ENCODE measurements at regions not wholly inside any gene's neighbourhood (a gene's known extent, or its start where the extent isn't known, plus 50 kb on each side); places are given as distances from the start of the nearest gene placed in this dataset.

GRCh38 chr6:903761-904160 is 210.8 kb upstream of the EXOC2 start:
- H3K27me3 Mint-ChIP-seq (ENCODE audit: unreplicated experiment): peaks cover 5% of the 10 kb centered on the region
- H3K4me3 Mint-ChIP-seq (ENCODE audit: unreplicated experiment): no peak overlapping the region
- TF ChIP-seq, protein P1, sequence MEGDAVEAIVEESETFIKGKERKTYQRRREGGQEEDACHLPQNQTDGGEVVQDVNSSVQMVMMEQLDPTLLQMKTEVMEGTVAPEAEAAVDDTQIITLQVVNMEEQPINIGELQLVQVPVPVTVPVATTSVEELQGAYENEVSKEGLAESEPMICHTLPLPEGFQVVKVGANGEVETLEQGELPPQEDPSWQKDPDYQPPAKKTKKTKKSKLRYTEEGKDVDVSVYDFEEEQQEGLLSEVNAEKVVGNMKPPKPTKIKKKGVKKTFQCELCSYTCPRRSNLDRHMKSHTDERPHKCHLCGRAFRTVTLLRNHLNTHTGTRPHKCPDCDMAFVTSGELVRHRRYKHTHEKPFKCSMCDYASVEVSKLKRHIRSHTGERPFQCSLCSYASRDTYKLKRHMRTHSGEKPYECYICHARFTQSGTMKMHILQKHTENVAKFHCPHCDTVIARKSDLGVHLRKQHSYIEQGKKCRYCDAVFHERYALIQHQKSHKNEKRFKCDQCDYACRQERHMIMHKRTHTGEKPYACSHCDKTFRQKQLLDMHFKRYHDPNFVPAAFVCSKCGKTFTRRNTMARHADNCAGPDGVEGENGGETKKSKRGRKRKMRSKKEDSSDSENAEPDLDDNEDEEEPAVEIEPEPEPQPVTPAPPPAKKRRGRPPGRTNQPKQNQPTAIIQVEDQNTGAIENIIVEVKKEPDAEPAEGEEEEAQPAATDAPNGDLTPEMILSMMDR (IDR thresholded peaks at IDR 0.05): no peak
- H3K36me3 Mint-ChIP-seq (ENCODE audit: unreplicated experiment): no peaks in the 10 kb centered on the region
- H3K27ac Mint-ChIP-seq (ENCODE audit: unreplicated experiment): no peak overlapping the region
- H3K4me1 Mint-ChIP-seq (ENCODE audit: unreplicated experiment): no peaks in the 10 kb centered on the region
- DNase-seq (ENCODE audit: extremely low spot score, unreplicated experiment): no peak
- peaks cover 4% of the 10 kb centered on the region for H3K9me3 Mint-ChIP-seq (ENCODE audit: unreplicated experiment)

GRCh38 chr6:901696-902460 is 208.9 kb upstream of the EXOC2 start:
- Mint-ChIP-seq H3K9me3 (ENCODE audit: unreplicated experiment) (peaks cover 4% of the 10 kb centered on the region), H3K36me3 (ENCODE audit: unreplicated experiment) (no peaks in the 10 kb centered on the region), H3K4me3 (ENCODE audit: unreplicated experiment) (no peak overlapping the region), H3K4me1 (ENCODE audit: unreplicated experiment) (no peaks in the 10 kb centered on the region), H3K27ac (ENCODE audit: unreplicated experiment) (no peak overlapping the region), H3K27me3 (ENCODE audit: unreplicated experiment) (no peaks in the 10 kb centered on the region)
- TF ChIP-seq, protein P1 (IDR thresholded peaks at IDR 0.05): no peak
- DNase-seq (ENCODE audit: extremely low spot score, unreplicated experiment): no peak

- DNase-seq (ENCODE audit: extremely low spot score, unreplicated experiment): no peak
- Mint-ChIP-seq H3K4me1 (ENCODE audit: unreplicated experiment) (no peaks in the 10 kb centered on the region), H3K27ac (ENCODE audit: unreplicated experiment) (no peak overlapping the region), H3K4me3 (ENCODE audit: unreplicated experiment) (no peak overlapping the region), H3K27me3 (ENCODE audit: unreplicated experiment) (no peaks in the 10 kb centered on the region), H3K9me3 (ENCODE audit: unreplicated experiment) (peaks cover 4% of the 10 kb centered on the region), H3K36me3 (ENCODE audit: unreplicated experiment) (no peaks in the 10 kb centered on the region)
- TF ChIP-seq, protein P1 (IDR thresholded peaks at IDR 0.05): no peak
Observed at GRCh38 chr6:900716-901605, 208.0 kb upstream of the EXOC2 start.

GRCh38 chr6:897528-898207 is 204.7 kb upstream of the EXOC2 start:
- Mint-ChIP-seq H3K4me3 (ENCODE audit: unreplicated experiment) (no peak overlapping the region), H3K4me1 (ENCODE audit: unreplicated experiment) (no peaks in the 10 kb centered on the region), H3K27ac (ENCODE audit: unreplicated experiment) (no peak overlapping the region), H3K27me3 (ENCODE audit: unreplicated experiment) (no peaks in the 10 kb centered on the region), H3K9me3 (ENCODE audit: unreplicated experiment) (peaks cover 4% of the 10 kb centered on the region), H3K36me3 (ENCODE audit: unreplicated experiment) (no peaks in the 10 kb centered on the region)
- DNase-seq (ENCODE audit: extremely low spot score, unreplicated experiment): no peak
- TF ChIP-seq, protein P1 (IDR thresholded peaks at IDR 0.05): no peak

Data from osteocyte (in vitro differentiated cells).